ENCODE measurements at regions not wholly inside any gene's neighbourhood (a gene's known extent, or its start where the extent isn't known, plus 50 kb on each side); places are given as distances from the start of the nearest gene placed in this dataset.

DNA sequence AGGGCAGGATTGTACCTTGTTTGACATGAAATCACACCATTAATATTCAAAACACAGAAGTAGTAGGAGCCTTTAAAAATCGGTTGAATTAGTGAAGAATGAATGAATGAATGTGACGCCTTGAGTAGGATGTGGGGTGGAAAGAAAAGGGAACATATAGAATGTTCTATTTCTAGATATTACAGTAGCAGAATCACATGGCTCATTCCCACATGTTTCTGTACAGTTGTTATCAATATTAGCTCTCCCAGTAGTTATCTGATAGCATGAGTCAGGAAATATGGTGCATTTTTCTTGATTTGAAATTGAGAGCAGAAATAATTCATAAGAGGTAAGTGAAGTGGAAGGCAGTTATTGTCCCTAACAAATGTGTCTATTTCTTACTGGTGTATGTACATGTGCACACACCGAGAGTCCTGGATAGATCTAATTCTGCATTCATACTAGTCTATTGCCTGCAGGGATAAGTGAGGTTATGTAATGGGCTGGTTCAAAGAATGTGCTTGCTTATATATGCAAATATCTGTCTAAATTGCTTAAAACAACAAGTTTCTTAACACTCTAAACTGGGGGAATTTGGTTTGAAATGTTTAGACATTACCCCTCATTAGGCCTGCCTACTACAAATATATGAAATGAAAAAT, 245.4 kb downstream of the EFCAB11 start:
- TF ChIP-seq, protein P1, sequence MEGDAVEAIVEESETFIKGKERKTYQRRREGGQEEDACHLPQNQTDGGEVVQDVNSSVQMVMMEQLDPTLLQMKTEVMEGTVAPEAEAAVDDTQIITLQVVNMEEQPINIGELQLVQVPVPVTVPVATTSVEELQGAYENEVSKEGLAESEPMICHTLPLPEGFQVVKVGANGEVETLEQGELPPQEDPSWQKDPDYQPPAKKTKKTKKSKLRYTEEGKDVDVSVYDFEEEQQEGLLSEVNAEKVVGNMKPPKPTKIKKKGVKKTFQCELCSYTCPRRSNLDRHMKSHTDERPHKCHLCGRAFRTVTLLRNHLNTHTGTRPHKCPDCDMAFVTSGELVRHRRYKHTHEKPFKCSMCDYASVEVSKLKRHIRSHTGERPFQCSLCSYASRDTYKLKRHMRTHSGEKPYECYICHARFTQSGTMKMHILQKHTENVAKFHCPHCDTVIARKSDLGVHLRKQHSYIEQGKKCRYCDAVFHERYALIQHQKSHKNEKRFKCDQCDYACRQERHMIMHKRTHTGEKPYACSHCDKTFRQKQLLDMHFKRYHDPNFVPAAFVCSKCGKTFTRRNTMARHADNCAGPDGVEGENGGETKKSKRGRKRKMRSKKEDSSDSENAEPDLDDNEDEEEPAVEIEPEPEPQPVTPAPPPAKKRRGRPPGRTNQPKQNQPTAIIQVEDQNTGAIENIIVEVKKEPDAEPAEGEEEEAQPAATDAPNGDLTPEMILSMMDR (conservative IDR thresholded peaks at IDR 0.05; ENCODE audit: low read depth), result no peak
- ChIA-PET POLR2A (ENCODE audit: low non-redundant PET) (no interaction called here), CTCF (interaction anchor here (0.7 kb wide), 1 partner anchor 203 kb away, joined by 4 read pairs; no protein-coding TSS in a partner anchor)
- no peak for DNase-seq (ENCODE audit: low spot score)
- no peak overlapping the region for H3K27ac ChIP-seq

- CTCF ChIA-PET, result interaction anchor here (0.6 kb wide), 1 partner anchor 371 kb away, joined by 4 read pairs; no protein-coding TSS in a partner anchor
- no peak overlapping the region for H3K27ac ChIP-seq
- no peak for DNase-seq (ENCODE audit: low spot score)
- POLR2A ChIA-PET (ENCODE audit: low non-redundant PET), result no interaction called here
- TF ChIP-seq, protein P1 (conservative IDR thresholded peaks at IDR 0.05; ENCODE audit: low read depth), result no peak
Observed at GRCh38 chr14:89707086-89707485, 247.4 kb downstream of the EFCAB11 start.

GRCh38 chr14:89702876-89703200, 251.7 kb downstream of the EFCAB11 start:
- TF ChIP-seq, protein P1 (conservative IDR thresholded peaks at IDR 0.05; ENCODE audit: low read depth), result no peak
- POLR2A ChIA-PET (ENCODE audit: low non-redundant PET), result interaction anchor here (0.6 kb wide), 1 partner anchor 221 kb away, joined by 3 read pairs; no protein-coding TSS in a partner anchor
- CTCF ChIA-PET, result no interaction called here
- H3K27ac ChIP-seq, result no peak overlapping the region
- no peak for DNase-seq (ENCODE audit: low spot score)

DNA sequence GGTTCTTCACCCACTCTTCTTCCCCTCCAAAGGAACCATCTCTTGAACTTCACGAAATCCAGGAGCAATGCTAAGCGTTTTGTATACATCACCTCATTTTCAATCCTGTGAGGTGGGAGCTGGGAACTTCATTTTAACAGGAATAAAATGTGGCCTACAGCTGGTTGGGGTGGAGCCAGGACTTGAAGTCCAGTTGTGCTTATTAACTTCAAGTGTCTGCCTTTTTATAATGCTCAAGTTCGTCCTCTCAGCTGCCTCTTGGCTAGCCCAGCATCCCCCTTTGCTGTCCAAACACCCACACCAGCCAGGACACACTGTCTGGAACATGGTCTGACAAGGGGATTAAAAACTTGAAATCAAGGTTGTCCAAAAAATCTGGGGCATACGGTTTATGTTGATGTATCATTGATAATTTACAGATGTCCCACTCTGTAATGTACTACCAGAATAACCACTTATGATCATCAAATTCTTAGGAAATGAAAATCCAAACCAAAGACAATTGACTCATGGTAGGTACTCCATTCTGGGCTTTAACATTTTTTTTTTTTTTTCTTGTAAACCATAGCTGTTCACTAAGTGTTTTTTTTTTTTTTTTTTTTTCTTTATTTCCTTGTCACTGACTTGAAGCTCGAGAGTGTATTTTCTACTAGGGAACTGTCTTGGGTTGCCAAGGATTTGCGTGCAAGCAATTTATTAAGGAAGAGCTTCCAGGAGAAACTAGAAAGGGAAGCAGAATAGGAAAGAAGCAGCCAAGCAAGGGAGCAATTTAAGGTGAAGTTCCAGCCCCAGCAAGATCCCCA, 252.3 kb downstream of the EFCAB11 start:
- CTCF ChIA-PET, result no interaction called here
- H3K27ac ChIP-seq, result peak overlapping the region; percentile 42; the same call in 1 of the 2 replicates

DNA sequence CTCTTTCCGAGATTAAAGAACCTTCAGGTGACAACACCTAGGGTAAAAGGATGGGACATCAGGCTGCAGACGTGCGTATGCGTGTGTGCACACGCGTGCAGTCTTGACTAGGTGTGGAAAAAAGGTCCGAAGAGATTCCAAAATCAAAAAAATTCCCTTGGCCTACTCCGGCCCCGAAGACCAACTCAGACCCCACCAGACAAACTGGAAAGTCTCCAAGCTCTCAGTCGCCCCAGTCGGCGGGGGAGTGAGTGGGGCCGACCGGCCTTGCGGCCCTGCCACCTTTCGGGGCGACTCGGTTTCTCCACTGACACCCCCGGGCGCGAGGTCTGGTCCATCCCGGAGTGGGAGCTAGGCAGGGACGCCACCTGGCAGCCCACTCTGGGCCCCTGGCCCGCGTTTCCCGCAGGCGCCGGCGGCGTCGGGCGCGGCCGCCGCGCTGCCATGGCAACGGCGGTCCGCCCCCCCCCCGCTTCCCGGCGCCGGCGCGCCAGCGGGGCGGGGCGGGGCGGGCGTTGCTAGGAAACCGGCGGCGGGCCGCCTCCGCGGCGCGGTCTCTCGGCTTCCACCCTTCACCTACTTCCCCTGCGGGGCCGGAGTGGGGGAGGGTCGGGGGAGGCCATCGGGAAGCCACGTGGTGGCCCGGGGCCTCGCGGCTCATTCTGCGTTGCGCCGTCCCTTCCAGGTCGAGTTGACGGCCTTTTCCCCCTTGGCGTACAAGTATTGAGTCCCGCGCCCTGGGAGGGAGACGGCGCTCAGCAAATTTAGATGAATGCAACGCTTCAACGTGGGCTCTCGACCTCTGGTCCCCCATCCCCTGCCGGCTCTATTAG, 253.1 kb downstream of the EFCAB11 start:
- peak overlapping the region; percentile 42; the same call in 1 of the 2 replicates for H3K27ac ChIP-seq
- ChIA-PET CTCF (no interaction called here), POLR2A (ENCODE audit: low non-redundant PET) (no interaction called here)
- DNase-seq (ENCODE audit: low spot score), result peak; percentile 85
- TF ChIP-seq, protein P1 (conservative IDR thresholded peaks at IDR 0.05; ENCODE audit: low read depth), result no peak

More for the DNA sequence above, 252.3 kb downstream of the EFCAB11 start:
- no peak for DNase-seq (ENCODE audit: low spot score)
- TF ChIP-seq, protein P1 (conservative IDR thresholded peaks at IDR 0.05; ENCODE audit: low read depth), result no peak
- POLR2A ChIA-PET (ENCODE audit: low non-redundant PET), result interaction anchor here (0.6 kb wide), 1 partner anchor 222 kb away, joined by 3 read pairs; no protein-coding TSS in a partner anchor

DNA sequence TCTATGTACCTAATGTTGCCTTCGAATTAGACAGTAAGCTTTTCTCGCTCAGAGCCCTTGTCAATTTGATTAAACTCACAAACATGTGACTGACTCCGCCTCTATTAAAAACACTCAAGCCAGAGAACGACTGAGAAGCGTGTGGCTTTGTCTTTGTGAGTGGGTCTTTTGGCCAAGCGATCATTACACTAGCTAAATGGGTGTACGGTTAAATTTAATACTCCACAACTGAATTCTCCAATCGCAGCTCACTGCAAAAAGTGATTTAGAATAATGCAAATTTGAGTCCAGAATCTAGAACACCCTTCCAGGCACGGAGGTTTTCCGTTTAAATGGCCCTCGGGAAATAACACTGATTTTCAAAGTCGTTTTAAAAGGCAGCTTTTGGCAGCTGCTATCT, 253.7 kb downstream of the EFCAB11 start:
- no peak for DNase-seq (ENCODE audit: low spot score)
- H3K27ac ChIP-seq, result no peak overlapping the region
- CTCF ChIA-PET, result no interaction called here
- TF ChIP-seq, protein P1 (conservative IDR thresholded peaks at IDR 0.05; ENCODE audit: low read depth), result no peak
- POLR2A ChIA-PET (ENCODE audit: low non-redundant PET), result no interaction called here

Measured in RWPE1 (cell line).